SK-MEL-5 (cell line): ENCODE measurements at regions not wholly inside any gene's neighbourhood (a gene's known extent, or its start where the extent isn't known, plus 50 kb on each side); places are given as distances from the start of the nearest gene placed in this dataset.

Experiments
- DNase-seq: peaks from one replicate; pipeline ENCODE4 v3.0.0-alpha.2; 2016; ENCODE audit warnings: low read depth, low spot score
- in situ Hi-C: cut with HindIII; loops from 2 replicates; pipeline ENCODE4 v1.10.0; 2016; ENCODE audit warnings: low sequenced_read_pairs, high pct_unique_total_duplicates, low pct_unique_long_range_greater_than_20kb

GRCh38 chr22:44382116-44383038 is 69.6 kb upstream of the SHISAL1 start:
- no peak for DNase-seq
- in situ Hi-C loops, result no loop called here

DNA sequence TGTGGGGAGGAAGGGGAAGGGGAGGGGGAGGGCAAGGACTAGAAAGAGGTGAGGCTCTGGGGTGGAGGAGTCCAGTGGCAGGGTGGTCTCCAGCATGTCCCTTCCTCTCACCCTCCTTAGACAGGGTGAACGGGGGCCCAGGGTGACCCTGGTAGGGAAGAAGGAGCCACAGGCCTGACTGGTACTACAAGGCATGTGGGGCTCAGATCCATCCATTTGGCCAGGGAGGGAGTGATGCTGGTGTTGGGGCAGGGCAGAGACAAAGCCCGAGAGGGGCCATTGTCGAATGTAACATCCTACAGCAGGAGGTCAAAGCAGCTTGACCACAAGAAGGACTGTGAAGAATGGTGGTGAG is 69.0 kb upstream of the SHISAL1 start:
- DNase-seq, result no peak
- in situ Hi-C loops, result no loop called here

- in situ Hi-C loops, result no loop called here
- DNase-seq, result no peak
These were observed 68.2 kb upstream of the SHISAL1 start for GRCh38 chr22:44380756-44381486.

DNA sequence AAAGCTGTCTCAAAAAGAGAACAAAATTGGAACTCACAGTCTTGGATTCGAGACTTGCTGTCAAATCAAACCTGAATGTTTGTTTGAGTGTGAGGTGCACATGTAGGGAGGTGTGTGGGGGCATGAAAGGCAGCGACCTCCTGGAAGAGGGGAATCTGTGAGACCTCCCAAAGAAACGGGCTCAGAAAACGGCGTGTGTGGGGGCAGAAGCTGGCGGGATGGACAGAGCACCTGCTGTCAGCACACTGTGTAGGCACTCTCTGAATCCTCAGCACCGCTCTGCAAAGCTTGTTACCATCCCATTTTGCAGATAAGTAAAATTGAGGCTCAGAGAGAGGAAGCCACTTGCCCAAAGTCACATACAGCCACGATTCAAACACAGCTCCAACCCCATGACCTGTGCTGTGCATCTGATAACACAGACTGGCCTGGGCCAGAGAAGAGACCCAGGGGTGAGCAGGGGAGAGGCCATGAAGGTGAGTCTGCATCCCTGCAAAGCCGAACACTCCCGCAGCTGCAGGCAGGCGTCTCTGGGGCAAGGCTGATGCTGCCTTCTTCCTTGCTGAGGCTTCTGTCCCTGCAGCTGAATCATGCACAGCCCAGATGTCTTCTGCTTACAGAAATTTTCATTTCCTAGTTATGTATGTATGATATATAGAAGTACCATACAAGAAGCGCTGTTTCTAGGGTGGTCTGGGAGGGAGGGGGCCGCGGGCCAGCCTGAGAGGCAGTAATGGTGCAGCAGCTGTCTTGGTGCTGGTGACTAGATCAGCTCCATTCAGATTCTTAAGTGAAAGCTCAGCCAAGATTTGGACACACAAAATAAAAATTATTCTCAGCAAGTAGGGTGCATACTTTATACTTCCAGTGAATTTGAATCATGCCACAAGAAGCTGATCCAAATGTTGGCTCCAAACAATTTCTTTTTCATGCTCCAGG is 67.3 kb upstream of the SHISAL1 start:
- DNase-seq, result no peak
- in situ Hi-C loops, result no loop called here

- no peak for DNase-seq
- in situ Hi-C loops, result no loop called here
These were observed 65.6 kb upstream of the SHISAL1 start for GRCh38 chr22:44378380-44378779.

- in situ Hi-C loops, result no loop called here
- no peak for DNase-seq
These were observed 62.7 kb upstream of the SHISAL1 start for GRCh38 chr22:44375451-44375850.

DNA sequence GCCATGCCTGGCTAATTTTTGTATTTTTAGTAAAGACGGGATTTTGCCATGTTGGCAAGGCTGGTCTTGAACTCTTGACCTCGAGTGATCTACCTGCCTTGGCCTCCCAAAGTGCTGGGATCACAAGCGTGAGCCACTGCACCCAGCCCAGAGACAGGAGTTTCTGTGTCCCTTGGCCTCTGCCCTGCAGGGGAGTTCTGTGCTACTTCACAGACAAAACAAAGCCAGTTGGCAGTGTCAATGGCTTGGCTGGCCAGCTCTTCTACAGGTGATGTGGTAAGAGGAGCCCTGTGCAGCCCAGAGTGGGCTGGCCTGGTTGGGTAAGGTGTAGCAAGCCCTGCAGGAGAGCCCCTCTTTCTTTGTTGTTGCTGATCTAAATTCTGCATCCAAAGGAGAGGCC is 60.5 kb upstream of the SHISAL1 start:
- in situ Hi-C loops, result no loop called here
- DNase-seq, result no peak

DNA sequence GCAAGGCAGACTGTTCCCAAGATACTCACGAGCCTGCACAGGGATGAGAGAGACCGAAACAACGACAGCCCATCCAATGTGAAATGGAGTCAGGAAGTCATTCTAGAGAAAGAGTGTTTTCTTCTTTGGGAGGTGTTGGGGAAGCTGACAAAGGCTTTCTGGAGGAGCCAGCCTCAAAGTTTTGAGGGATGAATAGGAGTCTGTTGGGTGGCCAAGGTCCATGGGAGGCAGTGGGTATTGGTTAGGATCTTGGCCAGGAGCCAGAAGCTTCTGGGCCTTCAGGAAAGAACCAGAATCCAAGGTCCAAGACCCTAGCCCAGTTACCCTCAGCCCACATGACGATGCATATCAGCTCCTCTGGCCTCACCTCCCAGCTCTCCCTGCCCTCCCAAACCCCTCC is 59.9 kb upstream of the SHISAL1 start:
- no peak for DNase-seq
- in situ Hi-C loops, result no loop called here

DNA sequence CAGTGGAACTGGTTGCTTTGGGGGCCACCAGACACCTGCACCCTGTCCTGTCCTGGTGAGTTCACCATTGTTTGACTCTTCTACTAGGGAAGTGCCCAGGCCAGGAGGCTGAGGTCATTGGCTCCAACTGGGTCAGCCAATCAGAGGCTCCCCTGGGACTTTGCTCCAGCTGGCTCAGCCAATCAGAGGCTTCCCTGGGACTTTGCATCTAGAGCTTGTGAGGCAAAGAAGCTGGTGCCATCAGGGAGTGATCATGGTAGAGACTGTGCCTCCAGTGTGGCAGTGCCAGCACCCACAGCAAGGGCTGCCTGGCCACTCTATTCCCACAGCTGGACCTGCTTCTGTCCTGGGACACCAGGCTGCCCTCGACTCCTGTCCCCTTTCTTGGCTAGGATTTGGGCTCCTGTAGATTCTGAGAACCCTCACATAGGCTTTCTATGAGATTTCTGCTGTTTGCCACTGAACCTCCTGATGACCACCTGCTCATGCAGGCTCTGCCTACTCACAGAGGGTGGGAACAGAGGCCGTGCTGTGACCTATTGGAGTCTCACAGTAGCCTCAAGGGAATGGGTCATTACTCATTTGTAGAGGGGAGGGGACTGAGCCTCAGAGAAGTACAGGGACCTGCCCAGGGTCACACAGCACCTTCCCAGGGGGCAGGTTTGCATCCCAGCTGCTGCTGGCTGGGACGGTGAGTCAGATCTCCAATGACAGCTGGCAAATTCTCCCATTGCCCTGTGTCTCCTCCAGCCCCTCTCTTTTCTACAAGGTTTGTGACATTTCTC is 59.2 kb upstream of the SHISAL1 start:
- in situ Hi-C loops, result no loop called here
- no peak for DNase-seq

DNA sequence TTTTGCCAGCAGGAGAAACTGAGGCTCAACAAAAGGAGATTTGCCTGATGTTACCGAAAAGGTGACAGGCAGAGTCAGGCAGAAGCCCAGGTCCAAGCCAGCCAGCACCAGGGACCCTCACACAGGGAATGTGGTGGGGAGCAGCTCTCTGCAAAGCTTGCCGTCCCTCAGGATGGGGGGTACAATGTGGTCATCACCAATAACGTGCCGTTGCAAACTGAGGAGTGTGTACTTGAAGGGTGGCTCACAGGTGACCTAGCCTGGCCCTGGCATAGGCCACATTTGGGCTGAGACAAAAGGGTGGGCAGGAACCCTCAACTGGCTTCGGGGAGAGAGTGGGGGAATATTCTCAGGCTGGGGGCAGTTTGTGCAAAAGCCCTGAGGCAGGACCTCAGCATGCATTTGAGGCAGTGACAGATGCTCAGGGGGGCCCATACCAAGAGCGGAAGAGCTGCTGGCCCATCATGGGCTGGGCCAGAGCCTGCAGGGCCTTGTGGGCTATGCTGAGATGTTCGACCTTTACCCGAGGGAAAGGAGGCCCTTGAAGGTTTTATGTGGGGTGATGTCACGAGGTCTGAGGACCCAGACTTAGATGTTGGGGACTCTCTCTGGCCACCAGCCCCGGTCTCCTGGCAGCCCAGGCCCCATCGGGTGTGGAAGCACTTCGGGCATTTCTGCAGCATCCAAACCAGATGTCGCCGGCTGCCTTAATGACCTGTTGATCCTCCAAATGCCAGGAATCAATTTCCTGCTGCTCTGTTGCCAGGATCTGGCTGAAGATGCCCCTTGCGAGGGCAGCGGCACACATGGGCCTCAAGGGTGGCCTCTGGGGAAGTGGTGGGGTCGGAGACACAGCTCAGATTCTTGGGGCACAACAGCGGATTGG is 57.4 kb upstream of the SHISAL1 start:
- in situ Hi-C loops, result no loop called here
- no peak for DNase-seq

GRCh38 chr22:44369293-44369661 is 56.5 kb upstream of the SHISAL1 start:
- in situ Hi-C loops, result no loop called here

GRCh38 chr22:44368611-44369292 is 56.0 kb upstream of the SHISAL1 start:
- DNase-seq, result no peak
- in situ Hi-C loops, result no loop called here

More at GRCh38 chr22:44369293-44369661, 56.5 kb upstream of the SHISAL1 start:
- DNase-seq, result peak; percentile 27

- in situ Hi-C loops, result no loop called here
- DNase-seq, result no peak
These were observed 53.9 kb upstream of the SHISAL1 start for GRCh38 chr22:44366372-44367300.

GRCh38 chr22:44365832-44366231 is 53.1 kb upstream of the SHISAL1 start:
- in situ Hi-C loops, result no loop called here

GRCh38 chr22:44365191-44365590 is 52.4 kb upstream of the SHISAL1 start:
- in situ Hi-C loops, result no loop called here
- DNase-seq, result no peak

More at GRCh38 chr22:44365832-44366231, 53.1 kb upstream of the SHISAL1 start:
- no peak for DNase-seq
